AG20443 (cell line): ENCODE measurements at regions not wholly inside any gene's neighbourhood (a gene's known extent, or its start where the extent isn't known, plus 50 kb on each side); places are given as distances from the start of the nearest gene placed in this dataset.

ENCODE experiments used
- DNase-seq: peaks from one replicate; pipeline ENCODE4 v3.0.0; 2012; ENCODE audit warnings: low spot score, mixed read lengths

DNA sequence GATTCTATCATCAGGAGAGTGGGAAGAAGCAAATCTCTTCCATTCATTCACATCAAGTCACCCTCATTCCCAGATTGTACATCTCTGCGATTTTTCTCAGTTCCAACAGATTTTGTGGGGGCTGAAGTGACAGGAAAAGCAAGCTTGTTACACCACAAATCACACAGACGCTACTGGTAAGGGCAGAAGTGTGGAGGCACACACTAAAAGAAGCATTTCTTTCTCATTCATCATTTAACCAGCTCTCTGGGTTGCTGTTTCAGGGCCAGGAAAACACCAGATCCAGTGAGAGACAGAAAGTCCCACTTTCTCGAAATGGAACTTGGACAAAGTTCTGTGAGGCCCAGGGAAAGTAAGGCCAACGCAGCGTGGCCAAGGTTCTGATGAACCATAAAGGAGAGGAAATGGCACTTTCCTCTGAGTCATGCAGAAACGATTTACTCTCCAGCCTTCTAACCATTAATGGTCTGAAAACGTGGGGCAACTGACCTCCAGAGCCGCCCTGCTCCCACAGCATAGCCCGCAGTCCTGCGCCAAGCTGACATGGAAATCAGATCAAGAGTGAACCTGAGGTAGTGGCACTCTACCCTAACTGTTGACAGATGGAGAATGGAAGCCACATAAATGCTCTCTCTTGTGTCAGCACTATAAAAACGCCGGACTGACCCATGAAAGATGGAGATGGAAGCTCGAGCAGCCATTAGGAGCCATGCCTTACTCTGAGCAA is 191.0 kb downstream of the C1D start:
- DNase-seq, result peak; percentile 64

DNA sequence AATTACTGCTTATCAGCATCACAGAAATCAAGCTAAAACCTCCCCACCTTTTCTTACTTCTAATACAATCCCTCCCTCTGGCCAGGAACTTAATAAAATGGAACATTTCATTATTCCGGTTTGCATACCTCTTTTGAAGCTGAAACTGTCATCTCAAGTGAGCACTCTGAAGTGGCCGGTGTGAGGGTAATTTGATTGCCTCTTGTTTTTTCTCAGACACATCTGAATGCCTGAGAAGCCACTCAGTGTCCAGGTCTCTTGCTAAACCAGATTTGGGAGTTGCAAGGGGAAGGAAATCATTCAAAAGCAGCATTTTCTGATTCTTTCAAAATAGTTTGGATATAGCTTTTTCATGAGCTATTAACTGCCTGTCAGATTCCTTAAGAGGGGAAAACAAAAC is 190.3 kb downstream of the C1D start:
- DNase-seq, result no peak

DNA sequence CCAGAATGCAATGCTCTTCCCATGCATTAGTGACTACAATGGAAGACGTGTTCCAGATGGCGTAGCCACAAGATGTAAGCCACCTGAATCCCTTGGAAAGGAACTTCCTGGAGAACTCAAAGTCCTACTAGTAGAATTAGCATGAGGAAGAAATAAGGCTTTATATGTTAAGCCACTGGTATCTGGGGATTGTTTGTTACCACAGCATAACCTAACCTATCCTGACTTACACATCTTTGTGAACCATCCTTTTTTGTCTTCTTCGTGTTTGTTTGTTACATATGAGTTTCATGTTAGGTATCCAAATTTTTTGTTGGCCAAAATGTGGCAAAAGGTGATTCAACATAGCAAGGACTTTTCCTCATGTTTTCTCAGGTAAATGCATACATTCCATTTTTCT is 188.9 kb downstream of the C1D start:
- DNase-seq, result no peak

DNA sequence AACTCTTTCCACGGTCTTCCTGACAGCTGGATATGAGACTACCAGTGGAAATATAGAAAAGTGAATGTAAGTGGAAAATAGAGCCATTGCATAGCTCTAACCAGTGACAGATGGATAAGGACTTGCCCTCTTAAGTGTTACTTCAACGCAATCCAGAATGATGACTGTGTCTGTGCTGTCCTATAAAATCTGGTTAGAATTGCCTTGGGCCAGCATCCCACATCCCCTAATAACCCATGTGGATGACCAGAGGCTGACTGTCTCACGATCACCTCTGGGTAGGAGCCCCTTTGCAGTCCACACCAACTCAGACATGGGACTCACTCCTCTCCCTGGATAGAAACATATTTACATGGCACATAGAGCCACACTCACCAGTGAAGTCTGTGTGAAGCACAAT is 186.6 kb downstream of the C1D start:
- peak; percentile 49 for DNase-seq

DNA sequence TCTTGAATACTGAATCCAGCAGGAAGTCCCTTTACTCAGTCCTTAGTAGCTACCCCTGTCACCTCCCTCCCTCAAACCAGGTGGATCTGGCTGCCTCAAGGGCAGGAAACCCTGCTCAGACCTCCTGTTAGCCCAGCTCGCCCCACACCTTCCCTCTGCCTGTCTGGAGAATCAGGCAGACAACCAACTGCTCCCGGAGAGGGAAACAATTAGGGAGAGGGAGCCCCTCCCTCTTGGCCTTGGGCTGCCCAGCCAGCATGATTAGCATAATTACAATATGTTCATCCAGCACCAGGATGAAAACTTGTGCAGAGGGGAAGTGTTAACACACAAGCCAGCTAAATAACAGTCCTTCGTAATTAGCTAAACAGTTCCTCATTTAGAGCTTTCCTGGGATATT is 185.5 kb downstream of the C1D start:
- DNase-seq, result no peak

DNA sequence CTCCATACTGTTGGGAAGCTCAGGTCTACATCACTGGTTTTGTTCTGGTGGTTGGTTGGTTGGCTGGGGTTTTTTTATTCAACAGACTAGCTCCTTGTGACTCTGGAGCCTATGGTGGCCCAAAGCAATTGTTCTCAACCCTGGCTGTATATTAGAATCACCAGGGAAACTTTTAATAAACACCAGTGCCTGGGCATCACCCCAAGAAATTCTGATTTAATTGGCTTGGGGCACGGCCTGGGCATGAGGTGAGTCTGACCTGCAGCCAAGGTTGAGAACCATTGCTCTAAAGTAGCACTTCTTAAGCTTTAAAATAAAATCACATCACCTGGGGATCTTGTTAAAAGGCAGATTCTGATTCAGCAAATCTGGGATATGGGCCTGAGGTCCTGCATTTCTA is 184.1 kb downstream of the C1D start:
- no peak for DNase-seq

DNA sequence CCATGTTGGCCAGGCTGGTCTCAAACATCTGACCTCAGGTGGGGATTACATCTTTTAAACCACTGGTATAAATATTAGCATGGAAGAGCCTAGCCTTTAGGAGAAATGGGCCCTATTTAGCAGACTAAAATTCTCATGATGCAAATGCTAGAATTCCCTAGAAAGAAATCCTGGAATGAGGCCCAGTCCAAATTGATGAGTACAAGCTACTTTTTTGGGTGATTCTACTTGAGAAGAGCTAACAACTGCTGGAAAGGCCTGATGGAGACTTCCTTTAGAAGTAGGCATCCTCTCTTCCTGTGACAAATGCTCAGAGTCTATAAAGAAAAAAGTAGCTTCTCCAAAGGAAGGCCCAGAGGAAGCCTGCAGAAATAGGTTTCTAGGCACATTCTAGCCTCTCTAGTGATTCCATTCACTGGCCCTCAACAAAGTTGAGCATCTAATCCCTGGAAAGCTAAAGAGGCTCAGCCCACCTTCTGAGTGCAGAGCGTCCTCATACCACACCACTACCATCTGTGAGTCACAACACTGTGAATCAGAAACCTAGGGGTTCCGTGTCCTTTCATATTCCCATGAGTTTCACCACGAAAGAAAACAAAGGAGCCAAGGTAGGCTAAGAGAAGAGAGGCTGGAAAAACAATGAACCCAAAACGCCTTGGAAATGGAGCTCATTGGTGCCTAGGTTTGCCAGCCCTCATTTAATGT is 183.1 kb downstream of the C1D start:
- peak; percentile 34 for DNase-seq

DNA sequence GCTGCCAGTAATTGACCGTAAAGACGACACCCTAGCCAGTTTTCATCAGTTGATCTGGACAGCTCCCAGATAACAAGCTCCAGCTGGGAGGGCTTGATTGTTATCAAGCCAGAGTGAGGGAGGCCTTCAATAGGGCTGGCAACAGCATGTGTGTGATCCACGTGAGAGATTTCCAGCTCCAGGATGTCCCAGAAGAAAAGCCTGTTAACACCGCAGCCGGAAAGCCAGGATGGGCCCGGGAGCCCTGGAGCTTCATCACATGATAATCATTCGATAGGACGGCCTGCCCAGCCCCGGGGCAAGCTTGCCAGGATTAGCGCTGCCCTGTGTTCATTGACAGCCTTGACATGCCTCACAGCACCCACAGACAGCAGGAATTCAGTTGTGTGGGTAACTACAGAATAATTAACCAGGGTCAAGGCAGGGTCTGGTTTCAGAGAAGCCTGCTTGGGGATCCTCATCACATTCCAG is 182.5 kb downstream of the C1D start:
- DNase-seq, result no peak

DNA sequence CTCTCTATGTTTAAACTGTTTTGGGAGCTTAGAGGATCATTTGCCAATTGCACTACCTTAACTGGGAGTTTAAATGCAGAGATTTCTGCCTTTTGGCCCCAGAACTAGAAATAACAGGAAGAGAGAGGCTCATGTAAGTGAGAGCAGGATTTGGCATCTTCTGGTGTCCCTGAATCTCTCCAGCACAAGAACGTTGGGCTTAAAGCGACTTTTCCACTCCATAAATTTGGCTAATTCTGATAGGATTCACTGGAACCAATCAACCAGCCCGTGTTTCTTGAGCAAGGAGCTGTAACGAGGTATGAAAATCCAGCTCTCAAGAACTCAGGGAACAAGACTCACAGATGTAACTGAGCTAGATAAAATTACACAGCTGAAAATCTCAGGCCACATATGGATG is 181.0 kb downstream of the C1D start:
- no peak for DNase-seq

DNA sequence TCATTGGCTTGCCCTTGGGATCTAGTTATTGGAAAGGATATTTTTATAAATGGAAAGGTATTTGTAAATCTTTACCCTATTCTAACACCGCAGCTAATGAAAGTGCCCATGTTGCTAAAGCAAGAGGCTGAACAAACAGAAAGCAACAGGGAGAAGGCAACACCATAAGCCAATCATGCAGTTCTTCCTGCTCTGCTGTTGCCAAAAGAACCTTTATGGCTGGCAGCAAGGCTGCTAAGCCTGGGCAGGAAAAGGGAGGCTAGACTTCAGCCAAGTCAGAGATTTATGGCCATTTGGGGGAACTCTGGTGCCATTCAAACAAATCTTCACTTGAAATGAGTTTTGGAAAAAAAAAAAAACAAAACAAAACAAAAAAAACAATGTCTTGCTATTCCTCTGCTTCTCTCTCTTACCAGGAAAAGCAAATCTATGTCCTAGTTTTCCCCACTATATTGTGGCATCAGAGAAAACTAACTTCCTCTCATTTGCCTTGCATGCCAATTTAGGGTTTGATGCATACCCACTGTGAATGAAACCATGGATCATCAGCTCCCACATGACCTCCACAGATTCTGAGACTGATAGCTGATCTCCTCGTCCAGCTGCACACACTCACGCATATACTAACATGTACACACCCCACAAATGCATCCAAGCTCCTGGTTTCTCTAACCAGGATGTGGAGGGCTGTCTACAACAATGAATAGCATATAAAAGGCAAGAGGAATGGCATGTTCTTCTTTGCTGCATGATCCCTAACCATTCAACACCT is 179.3 kb downstream of the C1D start:
- DNase-seq, result no peak

DNA sequence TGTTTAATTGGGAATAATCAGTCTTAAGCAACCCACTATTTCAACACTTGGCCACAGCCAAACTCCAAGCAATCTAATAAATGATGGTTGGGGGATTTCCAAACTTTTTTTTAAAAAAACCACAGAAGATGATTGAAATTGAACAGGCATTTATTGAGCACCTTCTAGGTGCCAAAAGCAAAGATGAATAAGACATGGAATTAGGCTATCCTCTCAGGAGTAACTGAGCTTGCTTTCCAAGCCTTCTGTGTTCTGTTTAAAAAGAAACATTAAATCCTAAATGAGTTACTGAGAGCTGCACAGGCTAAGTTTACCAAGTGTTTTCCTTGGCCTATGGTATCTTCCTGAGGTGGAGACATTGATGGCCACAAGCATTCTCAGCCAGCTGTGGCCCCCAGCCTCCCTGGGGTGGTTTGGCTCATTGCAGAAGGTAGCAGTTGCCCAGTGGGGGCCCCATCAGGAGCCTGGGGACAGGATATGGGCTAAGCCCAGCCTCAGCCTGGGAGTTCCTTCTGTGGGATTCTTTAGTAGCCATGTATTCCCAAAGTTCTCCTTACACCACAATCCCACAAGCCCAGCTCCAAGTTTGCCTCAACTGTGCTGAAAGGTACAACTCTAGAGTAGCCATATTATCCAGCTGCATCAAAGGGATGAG is 174.3 kb downstream of the C1D start:
- DNase-seq, result no peak

DNA sequence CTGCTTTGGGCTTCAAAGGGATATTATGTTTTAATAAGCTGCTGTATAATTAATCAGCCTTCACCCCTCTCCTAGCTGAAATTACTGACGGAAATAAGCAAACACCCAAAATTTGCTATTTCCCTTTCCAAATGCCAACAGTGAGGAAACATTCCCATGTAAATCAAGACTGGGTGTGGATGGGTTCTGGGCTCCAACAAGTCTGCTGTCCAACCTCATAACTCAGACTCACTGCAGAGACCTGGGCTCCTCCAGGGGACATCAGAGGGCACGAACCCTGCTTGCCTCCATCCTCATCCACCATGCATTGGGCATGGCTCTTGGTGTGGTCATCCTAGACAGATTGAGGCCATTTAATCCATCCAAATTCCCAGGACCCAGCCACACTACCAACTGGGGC is 173.7 kb downstream of the C1D start:
- no peak for DNase-seq

DNA sequence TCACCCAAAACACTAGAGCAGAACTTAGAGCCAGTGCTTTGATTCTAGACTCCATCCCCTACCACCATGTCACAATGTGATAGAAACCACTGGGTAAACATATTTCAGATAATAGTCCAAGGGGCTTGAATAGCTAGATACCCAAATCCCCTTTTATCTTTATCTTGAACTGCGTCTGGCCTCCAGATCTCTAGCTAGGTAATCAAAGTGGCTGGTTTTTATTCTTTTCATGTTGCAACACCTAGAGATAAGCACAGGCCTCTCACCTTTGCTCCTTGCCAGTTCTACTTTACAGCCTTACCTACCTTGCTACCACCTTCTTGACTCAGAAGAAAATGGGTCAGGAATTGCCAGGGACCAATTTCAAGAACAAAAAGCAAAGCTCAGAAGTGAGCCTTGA is 171.2 kb downstream of the C1D start:
- no peak for DNase-seq

DNA sequence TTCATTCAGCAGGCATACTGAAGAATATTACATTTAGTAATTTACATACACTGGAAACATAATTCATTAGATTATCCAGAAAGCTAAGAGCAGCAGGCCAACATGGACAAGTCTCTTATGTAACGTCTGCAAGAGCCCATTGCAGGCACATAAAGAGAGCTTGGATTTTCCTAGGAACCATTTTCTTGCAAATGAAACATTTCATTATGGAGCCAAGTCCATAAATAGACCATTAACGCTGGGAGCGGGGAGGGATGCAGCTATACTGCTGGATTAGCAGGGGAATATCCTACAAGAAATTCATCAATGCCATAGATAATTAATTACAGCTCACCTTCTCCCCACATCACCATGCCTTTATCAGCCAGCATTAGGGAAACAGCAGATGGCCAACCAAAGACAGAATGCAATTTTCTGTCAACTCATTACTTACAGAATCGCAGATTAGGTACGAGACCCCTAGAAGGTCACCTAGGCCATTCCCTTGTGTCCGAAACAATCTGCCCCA is 170.4 kb downstream of the C1D start:
- DNase-seq, result no peak

DNA sequence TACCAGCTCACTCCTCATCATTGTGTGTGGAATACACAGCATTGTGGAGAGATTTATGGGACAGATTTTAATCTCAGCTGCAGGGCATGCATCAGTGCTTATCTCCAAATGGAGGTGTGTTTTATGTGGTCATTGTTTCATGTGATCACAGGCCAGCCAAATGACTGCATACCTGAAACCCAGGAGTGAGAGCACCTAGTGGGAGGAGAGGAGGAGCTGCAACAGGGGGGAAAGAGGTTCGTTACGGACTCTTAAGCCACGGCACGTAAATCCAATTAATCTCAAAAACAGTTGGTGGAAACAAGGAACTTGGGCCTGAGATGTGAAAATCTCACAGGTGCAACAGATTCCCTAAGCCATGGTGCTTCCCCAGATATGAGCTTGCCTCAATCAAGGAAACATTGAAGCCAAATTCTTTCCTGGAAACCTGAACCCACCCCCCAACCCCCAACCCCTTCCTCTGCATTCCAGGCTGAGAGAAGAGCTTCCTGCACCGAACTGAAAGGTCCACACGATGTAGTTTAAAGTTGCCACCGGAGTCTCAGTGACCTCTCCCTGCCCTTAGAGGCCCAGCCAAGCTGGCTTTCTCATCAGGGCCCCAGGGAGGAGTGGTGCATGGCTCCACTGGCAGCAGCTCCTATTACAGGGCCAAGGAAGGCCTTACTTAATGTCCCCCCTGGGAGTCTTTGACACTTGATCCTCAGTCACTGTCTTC is 167.4 kb downstream of the C1D start:
- DNase-seq, result no peak

DNA sequence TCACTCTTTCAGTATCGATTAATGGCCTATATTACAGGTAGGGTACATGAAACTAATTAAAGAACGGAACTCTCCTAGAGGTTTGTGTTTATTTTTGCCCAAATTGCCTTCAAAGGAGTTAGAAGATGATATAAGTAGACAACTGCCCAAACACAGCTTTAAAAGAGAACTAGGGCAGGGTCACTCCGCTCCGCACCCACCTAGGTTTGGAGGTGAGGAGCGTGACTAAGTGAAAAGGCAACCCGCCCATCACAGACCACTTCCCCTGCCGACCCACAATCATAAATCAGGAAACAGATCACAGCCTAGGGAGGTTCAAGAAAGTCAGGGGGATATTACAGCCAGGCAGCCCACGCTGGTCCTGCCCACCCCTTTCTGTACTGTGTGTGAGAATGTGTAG is 166.7 kb downstream of the C1D start:
- no peak for DNase-seq

DNA sequence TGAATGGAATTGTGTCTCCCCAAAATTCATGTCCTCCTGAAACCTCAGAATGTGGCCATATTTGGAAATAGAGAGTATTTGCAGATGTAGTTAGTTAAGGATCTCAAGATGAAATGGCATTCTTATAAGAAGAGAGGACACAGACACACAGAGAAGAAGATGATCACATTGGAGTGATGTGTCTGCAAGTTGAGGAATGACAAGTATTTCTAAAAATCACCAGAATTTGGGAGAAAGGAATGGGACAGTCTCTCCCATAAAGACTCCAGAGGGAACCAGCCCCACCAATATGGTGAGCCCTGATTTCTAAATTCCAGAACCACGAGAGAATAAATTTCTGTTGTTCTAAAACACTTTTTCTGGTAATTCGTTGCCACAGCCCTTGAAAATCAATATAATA is 166.3 kb downstream of the C1D start:
- DNase-seq, result no peak

DNA sequence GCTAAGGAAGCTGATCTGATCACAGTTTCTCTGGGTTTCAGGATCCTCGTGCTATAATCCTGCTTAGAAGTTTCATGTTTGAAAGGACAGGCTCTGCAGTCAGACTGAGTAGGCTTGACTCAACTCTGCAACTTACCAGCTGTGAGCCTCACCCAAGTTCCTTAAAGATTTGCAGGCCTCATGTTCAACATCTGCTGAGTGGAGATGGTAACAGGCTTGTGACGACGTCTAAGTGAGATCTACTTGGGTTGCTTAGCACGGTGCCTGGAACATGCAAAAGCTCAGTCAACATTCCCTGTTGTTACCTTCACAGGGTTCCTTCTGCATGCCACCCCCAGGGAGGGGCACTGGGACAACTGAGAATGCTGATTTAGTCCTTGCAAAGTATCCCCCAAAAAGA is 164.2 kb downstream of the C1D start:
- peak; percentile 61 for DNase-seq

DNA sequence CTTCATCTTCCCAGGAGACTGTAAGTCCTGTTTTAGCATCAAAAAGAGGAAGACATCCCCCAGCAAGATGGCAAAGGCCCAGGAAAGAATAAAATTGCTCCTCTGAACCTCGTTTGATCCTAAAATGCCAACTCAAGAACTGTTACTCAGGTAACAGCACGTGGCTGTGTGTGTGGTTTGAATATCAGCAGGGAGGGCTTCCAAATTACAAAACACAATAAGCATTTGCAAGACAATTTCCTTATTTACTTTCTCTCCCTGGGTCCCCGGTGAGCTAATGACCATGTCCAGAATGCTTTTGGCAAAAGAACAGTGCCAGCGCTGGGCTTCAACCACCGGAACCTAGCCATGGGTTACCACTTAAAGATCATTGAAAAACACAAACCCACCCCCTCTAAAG is 163.6 kb downstream of the C1D start:
- DNase-seq, result no peak

DNA sequence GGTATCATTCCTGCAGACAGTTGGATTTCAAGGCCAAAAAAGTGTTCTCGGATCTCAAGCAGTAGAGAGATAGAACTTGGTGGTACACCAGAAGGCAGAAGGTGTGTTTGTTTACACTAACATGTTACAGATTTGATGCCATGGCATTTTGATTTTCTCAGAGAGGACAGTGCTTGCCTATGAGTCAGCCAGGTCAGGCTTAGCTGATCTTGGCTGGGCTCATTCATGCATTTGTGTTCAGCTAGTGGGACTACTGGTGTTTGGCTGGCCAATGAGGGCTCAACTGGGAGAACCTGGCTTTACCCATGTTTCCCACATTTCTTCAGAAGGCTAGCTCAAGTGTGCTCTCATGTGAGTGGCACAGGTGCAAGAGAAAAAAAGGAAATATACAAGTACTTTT is 162.0 kb downstream of the C1D start:
- no peak for DNase-seq

DNA sequence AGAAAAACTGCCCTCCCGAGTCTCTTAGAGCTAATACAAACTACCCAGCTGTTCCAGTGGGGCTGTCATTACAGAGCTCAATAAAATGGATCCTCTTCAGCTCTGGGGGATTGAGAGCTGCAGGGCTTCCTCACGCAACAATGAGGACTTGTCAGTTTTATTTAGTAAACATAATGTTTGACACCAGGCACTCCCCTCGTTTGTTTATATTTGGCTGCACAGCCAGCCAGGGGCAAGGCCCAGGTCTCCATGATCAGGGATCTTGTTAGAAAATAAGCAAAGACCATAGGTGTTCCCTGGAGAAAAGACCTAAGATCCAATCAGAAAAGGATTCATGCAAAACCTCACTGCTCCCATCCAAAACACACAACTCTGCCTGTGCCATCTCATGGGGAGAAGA is 158.2 kb downstream of the C1D start:
- no peak for DNase-seq

DNA sequence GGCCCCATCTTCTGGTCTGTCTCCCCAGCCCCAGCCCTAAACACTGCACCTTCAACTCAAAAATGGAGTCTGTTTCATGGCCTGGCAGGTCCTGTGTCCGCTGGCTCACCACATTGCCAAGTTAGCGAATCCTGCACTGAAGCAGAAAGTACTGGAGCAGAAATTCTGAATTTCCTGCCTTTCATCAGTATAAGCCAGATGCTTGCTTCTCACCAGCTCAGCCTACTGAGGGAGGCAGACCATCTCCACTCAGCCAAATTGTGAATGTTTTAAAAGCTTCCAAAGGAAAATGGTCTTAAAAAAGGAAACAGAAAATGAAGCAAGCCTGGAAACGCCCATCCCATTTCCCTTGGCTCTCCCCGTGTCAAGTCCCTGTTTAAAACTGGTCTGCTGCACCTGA is 157.8 kb downstream of the C1D start:
- DNase-seq, result peak; percentile 18
